Muscle of arm (tissue), 1 donor: ENCODE measurements at regions not wholly inside any gene's neighbourhood (a gene's known extent, or its start where the extent isn't known, plus 50 kb on each side); places are given as distances from the start of the nearest gene placed in this dataset.
A peak's percentile ranks its signal among the peaks of the same experiment; 100 is the strongest.

Experiments used
- DNase-seq: peaks from one replicate; pipeline ENCODE4 v3.0.0-alpha.2; 2013

- DNase-seq: no peak
Measured at GRCh38 chr10:111131168-111131799, 54.5 kb downstream of the ADRA2A start.

DNA sequence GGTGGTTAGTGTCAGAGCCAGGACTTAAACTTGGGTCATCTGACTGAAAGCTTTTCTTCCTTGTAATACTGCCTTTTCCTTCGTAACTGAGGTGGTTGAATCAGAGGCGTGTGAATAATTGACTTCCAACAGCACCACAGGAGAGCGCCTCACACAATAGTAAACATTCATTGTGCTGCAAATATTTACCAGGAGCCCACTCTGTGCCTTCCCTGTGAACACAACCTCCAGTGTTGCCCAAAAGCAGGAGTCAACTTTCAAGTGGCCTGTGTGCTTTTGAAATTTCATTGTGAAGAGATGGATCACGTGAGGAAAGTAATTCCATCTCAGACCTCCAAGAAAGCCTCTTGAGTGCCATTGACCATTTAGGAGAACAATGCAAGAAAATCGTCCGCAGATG lies 60.2 kb downstream of the ADRA2A start:
- DNase-seq: no peak

DNA sequence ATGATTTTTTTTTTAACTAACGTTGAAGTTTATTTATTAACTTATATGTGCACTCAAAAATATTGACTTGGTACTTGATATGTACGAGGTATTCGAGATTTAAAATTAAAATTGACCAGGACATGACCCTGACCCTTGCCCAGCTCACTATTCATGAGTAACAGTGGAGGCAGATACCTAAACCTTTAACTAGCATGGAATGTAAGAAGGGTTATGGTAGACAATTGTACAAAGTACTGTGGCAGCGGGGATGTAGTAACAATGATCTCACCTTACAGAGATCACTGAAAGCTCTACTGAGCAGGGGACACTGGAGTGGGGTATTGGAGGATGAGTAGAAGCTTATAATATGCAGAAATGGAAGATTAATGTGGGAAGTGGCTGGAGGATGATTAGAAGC lies 60.8 kb downstream of the ADRA2A start:
- no peak for DNase-seq

GRCh38 chr10:111138544-111138943 lies 61.7 kb downstream of the ADRA2A start:
- DNase-seq: no peak

GRCh38 chr10:111139567-111139966 lies 62.7 kb downstream of the ADRA2A start:
- no peak for DNase-seq

GRCh38 chr10:111142092-111142768 lies 65.4 kb downstream of the ADRA2A start:
- no peak for DNase-seq

DNA sequence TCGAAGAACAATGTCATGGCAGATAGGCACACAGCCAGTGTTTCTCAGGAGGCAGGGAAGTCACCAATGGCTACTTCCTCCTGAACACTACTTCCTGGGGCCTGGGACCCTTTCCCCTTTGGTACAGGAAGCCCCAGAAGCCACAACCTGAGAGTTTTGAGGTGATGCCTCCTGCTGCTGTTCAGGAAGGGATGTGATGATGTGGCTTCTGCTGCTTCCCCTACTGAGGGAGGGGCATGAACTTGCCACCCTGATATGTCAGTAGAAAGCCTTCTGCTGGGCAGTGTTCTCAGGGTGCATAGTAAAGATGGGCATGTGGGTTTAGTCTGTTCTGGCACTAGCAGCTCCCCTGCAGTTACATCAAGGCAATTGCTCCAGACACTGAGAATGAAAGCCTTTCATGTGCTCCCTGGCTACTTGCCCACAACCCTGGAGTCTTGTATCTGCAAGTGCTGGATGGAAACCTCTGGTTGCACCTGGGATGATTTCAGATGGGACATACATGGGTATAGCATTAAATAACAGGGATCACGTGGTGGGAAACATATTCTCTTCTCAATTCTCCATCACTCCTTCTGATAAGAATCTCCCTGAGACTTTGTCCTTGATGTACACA lies 69.3 kb downstream of the ADRA2A start:
- no peak for DNase-seq

GRCh38 chr10:111148025-111148424 lies 71.2 kb downstream of the ADRA2A start:
- DNase-seq: no peak

DNA sequence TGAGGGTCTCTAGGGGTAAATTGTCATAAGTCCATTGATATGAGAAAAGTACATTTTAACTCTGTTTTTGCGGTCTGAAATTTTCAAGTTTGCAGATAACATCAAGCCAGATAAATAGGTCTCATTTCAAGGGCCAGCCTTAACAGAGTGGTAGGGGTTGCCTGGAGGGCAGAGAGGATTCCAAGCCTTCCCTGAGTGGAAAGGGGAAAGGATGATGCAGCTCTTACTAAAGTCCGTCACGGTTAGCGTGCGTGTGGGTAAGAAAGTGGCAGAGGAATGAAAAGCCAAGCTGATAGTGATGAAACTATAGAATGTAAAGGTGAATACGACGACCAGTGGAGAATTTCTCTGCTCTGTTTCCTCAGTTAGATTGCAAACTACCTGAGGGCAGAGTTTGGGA lies 71.6 kb downstream of the ADRA2A start:
- DNase-seq: no peak

- no peak for DNase-seq
Measured at GRCh38 chr10:111150691-111151090, 73.9 kb downstream of the ADRA2A start.

DNA sequence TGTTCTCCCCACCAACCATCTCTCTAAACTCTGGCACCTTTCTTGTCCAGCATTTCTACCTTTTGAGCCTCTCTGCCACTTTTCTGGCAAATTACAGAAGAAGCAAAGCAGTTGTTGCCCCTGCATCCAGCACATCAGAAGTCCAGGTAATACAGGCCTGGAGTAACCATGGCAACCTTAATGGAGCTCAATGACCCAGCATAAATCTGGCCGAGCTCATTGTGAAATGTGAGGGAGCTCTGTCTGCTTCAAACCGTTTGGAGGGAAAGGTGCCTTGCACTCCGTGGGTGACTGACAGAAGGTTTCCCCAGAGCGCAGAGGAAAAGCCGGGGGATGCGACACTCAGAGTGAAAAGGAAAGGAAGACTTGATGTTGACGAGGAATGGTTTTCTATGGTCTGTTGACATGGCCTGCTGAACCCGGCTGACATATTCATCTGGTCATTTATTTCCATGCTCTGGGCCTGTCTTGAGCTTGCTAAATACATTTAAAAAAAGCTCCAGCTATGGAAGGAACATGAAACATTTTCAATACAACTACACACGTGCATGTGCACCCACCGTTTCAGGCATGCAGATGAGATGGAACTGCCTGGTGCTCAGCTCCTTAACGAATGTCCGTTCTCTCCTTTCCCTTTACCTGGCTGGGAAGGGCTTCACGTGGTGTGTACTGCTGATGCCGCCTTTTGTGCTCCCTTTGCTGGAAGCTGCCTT lies 74.9 kb downstream of the ADRA2A start:
- no peak for DNase-seq

DNA sequence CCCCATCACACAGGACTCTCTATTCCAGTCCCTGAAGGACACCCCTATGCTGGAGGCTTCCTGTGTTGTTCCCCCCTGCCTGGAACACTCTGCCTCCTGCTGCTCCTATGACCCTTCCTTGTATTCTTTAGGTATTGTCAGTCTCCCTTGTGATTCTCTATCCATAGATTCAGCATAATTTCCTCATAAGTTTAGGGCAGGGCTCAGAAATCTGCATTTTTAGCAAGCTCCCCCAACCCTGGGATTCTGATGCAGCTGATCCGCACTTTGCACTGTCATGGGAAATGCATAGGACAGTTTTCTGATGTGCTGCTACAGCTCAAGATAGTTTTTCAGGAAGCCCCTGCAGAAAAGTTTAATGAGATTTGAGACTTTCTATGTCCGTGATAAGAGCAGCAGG lies 79.9 kb downstream of the ADRA2A start:
- DNase-seq: no peak

- no peak for DNase-seq
Measured at GRCh38 chr10:111158595-111158994, 81.8 kb downstream of the ADRA2A start.

DNA sequence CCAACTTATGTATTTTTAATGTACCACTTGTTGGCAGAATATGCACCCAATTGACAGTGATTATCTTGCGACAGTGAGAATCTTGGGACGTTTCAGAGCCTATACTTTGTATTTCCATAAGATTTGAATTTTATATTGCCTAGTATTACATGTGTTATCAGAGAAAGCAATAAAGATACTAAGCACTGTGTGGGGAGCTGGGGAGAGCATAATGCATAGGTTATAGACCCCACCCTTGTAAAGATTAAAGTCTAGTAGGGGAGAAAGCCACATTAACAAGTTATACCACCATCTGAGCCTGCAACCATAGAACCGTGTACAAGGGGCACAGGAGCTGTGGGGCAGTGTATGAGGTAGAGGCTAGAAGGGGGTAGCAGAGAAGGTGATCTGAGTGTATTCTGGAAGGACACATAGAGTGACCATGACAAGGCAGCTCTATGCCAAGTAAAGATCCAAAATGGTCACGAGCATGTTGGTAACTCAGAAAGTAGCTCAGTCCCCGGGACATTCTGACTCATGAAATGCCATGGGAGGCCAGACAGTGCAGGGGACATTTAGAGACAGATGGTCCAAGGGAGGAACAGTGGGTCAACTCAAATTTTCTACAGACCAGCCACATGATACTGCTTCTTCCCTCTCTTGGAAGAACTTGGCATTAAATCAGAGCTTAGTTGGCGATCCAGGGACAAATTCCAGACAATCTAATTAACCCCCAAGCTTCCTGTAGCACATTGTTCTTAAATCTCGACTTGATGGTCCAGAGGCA lies 84.5 kb downstream of the ADRA2A start:
- peak; percentile 2 for DNase-seq

GRCh38 chr10:111171183-111171582 lies 94.4 kb downstream of the ADRA2A start:
- DNase-seq: no peak

- DNase-seq: no peak
Measured at GRCh38 chr10:111175787-111176186, 99.0 kb downstream of the ADRA2A start.

DNA sequence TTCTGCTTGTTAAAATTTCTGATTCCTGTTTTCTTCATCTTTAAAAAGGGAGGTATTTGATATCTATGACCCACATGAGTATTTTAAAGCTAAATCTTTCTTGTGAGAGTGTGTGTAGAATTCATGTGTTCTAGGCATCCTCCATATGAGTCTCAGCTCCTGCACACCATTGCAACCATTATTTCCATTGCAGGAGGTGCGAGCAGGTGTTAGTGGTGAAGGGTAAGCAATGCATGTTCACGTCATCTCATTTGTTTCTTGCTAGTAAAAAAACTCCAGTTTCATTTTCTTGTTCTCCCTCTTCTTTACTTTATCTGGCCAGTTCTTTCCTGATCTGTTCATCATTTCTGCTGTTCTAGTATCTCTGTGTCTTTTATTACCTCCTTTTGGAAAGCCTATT lies 100.5 kb downstream of the ADRA2A start:
- DNase-seq: no peak

DNA sequence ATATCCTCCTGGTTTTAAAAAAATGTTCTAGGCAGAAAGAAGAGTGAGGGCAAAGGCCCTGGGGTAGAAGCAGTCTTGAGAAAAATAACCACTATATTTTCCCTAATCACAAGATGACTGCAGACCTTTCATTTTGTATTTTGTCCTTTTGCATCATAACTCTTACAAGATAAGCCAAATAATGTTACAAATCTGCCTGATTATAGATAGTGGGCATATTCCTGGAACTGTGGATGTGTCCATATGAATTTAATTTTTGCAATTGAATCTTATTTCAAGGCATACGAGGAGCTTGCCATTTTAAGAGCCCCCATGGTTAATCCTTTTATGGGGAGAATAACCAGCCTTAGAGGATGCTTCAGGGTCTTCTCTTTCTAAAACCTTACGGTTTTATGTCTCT lies 102.7 kb downstream of the ADRA2A start:
- DNase-seq: no peak

DNA sequence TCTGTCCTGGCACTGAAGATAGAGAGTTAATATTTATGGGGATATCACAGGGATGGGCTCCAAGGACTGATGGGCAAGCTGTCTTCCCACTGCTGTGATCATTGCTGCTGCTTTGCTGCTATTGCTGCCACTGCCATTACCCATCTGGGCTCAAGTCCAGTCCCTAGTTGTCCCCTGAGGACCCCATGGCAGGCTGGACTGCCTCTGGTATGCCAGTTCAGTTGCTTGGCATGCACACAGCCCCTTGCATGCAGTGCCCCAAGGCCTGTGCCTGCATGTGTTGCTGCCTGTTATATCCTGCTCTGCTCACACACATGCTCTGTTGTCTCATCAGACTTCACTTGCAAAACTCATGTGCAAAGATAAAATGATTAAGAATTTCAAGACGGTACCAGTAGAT lies 109.5 kb downstream of the ADRA2A start:
- DNase-seq: peak; percentile 36

- no peak for DNase-seq
Measured at GRCh38 chr10:111187096-111187495, 110.3 kb downstream of the ADRA2A start.

GRCh38 chr10:111199587-111199986 lies 122.8 kb downstream of the ADRA2A start:
- DNase-seq: no peak
